ENCODE measurements at regions not wholly inside any gene's neighbourhood (a gene's known extent, or its start where the extent isn't known, plus 50 kb on each side); places are given as distances from the start of the nearest gene placed in this dataset.
"Not testable (repeated sequence)": the region's sequence is repeated elsewhere in the genome, so short reads cannot be mapped to it uniquely, and the experiment has no call there.

DNA sequence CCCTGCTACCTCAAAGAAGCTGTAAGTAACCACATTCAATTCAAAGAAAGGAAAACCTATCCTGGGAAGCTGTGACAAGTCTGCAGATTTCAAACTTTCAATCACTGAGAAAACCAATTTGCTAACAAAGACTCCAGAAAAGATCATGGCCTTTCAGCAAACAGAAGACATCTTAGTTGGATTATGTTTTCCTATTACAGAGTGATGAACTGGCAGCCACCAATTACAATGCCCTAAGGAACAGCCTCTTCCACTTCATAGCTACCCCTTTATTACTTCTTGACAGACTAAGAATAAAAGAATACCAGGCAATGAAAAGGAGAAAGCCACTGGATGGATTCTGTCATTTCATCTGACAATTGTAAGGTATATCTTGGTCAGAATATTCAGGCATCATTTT is 128.2 kb upstream of the RASEF start:
- no peak for DNase-seq

DNA sequence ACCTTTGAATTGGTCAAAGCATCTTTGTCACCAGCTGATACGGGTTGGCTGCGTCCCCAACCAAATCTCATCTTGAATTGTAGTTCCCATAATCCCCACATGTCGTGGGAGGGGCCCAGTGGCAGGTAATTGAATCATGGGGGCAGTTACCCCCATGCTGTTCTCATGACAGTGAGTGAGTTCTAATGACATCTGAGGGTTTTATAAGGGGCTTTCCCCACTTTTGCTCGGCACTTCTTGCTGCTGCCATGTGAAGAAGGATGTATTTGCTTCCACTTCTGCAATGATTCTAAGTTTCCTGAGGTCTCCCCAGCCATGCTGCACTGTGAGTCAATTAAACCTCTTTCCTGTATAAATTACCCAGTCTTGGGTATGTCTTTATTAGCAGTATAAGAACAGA is 126.1 kb upstream of the RASEF start:
- not testable (repeated sequence) for DNase-seq

DNA sequence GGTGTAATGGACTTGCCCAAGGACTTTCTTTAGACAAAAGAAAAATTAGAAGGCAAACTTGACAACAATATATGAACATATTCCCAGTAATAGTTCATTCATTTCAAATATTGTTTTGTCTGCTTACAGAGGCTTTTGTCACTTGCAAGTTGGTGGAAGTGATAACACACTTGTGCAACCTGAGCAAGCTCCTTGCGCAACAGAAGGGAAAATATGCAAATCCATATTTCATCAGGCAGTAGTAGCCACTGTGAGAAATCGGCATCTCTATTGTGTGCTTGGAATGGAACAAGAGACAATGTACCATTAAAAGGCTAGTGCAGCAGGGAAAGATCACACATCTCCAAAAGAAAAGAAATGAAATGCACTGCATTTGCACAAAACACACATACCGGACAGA is 125.3 kb upstream of the RASEF start:
- DNase-seq: no peak

DNA sequence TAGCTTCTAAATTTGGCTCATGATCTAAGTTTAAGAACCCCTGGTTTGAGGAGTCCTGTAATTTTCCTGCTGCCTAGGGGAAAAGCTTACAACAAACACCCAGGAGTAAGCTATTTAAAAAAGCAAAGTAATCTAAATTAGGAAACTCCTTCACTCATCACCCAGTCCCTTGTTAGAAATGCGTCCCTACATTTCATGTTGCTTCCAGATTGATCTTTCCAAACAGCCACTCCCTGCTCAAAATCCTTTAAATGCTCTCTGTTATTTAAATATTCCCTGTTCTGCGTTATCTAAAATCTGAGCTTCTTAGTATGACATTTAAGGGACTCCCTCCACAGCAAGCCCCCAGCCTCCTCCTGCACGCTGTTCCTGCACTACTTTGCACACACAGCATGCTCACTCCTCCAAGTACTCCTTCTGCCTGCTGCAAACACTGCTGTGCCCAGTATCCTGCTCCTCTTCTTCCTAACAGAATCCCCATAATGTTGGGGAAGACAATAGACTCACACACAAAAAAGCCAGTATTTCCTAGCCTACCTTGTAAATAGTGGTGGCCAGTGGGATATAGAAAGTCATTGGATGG is 123.3 kb upstream of the RASEF start:
- DNase-seq: no peak

DNA sequence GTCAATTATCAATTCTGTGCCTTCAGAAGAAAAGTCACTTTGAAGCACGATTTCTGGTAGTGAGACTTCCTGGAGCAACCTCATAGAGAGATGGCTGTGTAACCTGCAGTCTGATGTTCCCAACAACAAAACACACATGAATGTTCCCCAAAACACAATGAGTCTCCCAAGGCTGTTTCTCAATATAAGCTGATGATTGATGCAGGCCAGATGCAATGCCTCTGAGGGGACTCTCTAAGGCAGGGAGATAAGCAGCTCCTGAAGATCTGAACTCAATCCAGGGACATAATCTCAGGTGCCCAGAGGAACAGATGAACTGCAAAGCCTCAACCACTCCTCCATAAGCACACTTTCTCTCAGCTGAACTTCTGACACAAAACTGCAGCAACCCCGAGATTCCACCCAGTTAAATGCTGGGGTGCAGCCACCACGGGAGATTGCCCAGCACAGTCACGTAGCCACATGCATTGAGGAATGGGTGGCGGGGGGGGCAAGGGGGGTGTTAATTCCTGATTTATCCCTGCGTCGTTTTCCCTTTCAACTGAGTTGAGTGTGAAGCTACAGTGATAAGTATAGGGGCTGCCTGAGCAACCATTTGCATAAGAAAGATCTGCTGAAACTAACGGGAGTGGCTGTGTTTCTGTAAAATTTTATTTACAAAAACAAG is 122.7 kb upstream of the RASEF start:
- no peak for DNase-seq

DNA sequence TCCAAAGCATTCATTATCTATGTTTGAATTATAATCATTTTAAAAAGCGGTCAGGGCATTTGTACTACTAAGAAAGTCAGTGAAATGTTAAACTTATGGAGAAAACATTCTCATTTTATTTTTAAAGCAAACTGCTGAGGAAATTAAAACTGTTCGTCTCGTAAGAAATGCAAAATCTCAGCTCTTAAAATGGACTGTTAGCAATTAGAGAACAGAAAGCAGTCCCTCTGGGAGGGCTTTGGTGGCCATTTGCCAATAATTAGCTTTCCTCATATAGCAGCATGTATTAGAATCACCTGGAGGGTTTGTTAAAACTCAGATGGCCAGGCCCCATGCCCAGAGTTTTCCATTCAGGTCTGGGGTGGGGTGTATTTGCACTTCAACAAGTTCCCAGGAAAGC is 120.7 kb upstream of the RASEF start:
- DNase-seq: peak; percentile 33

DNA sequence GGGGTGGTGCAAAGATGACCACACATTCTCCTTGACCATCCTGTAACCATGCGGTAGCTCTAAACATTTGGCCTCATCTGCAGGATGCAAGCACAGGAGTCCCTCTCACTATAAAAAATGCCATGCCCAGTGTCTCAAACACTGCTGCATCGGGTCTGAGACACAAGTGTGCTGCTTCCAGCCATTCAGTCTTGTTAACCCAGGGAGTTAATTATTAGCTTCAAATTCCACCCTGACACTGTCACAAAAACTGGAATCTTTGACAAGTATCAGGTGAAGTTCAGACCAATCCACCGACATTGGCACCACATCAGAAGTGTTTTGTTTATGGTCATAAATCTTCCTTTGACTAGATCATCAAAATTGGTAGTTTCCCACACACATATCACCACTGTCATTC is 119.1 kb upstream of the RASEF start:
- DNase-seq: no peak

DNA sequence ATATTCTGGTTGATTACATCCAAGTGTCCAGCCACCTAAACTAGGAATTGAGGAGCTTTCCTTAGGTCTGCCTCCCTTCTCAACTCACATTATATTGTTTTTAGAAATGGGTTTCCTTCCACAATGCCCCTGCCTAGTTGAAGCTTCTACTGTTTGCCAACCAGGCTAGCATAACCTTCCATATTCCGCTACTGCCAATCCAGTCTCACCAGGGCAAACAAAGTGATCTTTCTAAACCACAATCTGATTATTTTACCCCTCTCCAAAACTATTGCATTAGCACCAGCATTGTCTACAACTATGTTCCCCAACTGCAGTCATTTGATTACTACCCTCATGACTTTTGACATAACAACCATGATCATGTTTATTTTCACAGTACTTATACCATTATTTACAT is 115.8 kb upstream of the RASEF start:
- no peak for DNase-seq

DNA sequence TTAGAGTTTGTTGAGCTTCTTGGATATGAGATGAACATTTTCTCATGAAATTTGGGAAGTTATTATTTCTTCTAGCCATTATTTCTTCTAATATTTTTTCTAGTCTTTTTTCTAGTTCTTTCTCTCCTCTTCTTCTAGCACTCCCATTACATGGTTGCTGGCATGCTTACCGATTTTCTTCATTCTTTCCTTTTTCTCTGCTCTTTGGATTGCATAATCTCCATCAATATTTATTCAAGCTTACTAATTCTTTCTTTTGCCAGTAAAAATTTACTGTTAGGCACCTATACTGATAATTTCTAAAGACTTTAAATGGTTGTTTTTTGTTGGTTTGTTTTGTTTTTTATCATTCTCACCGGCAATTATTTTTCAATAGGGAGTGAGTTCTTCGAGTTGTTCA is 114.8 kb upstream of the RASEF start:
- no peak for DNase-seq

DNA sequence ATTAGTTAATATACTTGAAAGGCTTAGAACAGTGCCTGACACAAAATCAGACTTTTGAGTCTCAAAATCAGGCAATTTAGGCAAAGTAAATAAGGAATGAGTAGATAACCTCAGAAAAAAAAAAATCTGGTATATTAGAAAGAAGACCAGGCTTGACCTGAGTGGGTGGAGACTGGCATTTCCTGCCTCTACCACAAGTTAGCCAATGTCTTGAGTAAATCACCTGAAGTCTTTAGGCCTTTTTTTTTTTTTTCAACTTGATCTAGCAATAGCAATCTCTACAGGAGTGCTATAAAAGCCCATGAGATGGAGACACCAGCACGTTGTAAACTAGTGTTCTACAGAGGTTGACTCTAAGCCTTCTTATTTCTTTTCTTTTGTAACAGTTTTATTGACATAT is 104.2 kb upstream of the RASEF start:
- DNase-seq: peak; percentile 48

DNA sequence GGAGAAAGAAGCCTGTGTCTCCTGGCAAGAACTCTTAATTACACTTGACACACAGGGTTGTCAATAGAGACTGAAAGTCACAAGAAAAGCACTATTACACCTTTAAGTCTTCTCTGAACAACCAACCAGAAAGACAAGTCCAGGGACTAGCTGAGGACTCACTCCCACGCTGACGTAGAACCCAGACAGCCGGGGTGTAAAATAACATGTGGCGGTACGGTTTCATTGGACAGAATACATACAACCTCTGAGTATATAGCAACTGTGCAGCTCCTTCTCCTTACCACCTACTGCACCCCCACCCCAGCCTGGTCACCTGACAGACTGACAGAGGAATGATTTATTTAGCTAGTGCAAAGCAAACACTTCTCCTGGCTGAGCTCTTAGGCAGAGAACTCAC is 103.4 kb upstream of the RASEF start:
- DNase-seq: peak; percentile 70

DNA sequence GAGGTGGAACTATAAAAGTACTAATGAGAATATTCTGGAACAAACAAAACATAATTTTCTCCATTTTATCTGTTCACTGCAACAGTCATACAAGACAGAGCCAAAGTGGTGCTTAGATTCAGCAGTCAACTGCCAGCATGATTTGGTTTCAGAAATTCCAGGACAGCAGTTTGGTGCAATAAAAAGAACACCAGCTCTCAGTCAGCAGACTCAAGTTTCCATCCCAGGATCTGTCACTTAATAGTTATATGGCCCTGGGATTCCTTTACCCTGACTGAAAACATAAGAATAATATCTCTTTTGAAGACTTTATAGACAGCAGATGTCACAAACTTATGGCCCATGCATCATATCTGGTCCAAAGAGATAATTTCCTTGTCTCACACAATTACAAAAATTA is 92.8 kb upstream of the RASEF start:
- DNase-seq: no peak

DNA sequence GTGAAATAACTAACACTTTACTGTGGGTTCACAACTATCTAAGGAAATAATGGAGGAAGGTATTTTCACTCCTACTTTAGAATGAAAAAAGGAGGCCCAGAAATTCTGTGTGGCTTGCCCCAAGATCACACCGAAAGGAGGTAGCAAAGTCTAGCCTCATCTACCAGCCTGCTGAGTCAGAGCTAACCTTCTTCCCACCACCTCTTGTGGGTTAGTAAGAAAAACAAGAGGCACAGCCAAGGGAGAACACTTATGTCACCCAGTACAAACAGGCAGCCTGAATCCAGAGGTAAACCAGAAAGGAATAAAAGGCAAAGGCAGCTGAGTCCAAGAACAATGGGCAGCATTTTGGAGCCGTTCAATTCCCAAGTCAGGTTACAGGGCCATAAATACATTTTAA is 91.9 kb upstream of the RASEF start:
- DNase-seq: peak; percentile 57

DNA sequence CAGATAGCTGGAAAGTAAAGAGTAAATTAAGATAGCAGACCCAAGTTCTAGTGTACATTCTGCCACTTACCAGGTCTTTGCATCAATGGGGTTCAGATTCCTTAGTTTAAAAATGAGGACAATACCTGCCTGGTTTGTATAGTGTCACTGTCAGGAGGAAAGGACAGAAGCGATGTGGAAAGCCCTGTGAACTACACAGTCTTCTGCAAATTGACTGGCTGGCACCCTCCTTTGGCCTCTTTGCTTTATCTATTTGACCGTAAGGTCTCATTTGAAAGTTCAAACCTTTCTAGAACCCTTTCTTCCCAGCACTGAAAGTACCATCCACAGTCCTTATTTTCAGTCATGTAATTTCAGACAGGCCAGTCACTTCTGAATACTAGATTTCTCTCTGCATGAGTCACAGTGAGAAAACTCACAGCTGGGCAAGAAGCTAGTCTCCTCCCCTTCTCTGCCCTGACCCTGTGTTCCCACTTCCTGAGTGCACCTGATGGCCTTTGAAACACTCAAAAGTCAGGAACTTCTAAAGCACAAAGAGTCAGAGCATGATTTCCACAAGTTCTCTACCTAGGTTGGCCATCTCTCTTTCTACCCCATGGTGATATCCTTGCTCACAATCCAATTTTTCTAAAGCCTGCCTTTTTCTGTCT is 91.3 kb upstream of the RASEF start:
- DNase-seq: peak; percentile 69

DNA sequence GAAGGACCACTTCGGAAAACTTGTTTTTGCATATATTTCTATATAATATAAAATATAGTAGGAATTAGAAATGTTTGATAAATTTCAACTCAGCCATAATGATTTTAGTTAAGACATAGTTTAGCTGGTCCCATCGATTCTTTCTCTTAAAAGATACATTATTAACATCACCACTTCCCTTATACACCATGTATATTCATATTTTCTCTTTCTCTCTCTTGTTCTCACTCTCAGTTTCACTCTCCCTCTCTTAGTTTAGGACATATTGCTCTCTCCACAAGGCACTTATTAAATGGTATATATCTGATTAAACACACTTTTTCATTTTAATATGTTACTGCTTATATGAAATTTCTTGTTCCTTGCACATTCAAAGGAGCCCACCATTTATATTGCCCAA is 90.1 kb upstream of the RASEF start:
- DNase-seq: no peak

DNA sequence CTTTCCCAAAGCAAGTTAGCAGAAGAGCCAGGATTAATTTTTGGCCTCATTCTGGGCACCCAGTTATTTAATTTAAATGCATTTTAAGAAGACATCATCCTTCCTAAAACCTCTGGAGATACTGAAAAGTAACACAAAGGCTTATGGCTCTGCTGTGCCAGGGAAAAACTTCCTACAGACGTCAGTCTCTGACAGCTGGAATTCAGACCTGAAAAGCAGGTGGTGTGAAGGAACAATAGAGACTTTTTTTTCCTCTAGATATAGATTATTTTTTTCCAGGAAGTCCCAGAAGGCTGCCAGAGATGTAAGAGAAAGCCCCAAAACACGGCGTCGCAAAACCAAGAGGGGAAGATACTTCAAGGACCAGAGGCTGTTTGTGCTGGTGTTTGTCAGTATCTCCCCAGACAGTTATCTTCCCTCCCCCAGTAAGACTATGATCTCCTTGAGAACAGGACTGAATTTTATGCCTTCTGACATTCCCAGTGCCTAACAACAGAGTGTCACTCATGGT is 88.7 kb upstream of the RASEF start:
- DNase-seq: no peak

DNA sequence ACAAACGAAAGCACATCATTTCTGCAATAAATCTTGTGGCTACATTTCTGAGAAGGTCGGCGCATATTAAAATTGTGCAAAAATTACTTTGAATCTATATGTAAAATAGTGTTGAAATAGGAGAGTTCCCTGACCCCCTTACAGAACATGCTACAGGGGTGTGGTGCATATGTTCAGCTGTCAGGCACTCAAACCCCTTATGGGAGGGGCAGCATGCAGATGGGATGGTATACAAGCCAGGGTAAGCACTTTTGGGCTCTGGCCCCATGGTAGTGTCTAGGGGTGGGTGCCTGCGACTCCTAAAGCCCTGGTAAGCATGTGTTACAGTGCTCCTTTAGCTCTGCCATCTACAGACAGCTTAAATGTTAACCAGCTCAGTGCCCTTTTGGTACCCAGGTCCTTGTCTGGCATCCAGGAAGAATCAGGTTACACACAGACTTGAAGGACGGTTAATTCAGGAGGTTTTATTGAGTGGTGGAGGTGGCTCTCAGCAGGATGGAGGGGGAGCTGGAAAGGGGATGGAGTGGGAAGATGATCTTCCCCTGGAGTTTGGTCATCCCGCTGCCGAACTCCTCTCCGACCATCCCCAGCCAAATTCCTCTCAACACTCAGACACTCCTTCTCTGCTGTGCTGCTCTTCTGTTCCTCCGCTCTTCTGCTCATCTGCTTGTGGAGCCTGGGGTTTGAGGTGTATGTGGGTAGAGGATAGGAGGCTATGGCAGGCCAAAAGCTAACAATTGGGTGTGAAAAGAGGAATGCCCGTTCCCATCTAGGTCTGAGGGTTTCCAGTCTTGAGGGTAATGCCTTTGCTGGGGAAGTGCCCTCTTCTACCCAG is 84.6 kb upstream of the RASEF start:
- no peak for DNase-seq

DNA sequence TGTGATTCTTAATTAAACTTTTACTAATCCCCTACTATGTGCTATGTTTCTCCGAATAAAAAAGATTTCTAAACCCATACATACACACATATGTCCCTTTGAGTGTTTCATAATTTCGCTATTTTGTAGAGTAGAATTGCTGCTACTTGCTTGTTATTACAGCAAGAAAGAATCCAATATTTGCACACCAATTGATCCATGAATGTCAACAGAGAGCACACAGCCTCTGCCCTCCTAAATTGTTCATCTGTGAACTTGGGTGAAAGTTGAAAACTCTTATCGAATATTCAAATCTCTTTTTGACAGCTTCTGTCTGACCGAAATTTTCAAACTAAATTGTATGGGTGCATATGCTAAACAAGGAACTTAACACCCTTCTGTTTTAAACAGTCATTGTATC is 83.4 kb upstream of the RASEF start:
- no peak for DNase-seq

DNA sequence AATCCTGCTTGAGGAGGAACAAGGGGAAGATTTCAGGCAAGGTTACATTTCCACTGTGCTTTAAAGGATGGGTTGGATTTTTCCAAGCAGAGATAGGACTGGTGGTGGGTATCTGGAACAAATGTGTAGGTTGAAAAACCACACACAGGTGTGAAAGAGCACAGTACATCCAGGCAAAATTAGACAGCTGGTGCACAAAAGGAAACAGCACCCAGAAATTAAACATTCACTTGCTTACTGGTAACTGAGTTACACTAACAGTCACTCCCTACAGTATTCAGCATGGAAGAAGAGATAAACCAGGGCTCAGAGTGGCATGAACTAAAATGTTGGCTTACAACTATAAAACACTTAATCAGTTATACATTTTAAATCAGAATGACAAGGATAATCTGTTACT is 81.5 kb upstream of the RASEF start:
- no peak for DNase-seq

DNA sequence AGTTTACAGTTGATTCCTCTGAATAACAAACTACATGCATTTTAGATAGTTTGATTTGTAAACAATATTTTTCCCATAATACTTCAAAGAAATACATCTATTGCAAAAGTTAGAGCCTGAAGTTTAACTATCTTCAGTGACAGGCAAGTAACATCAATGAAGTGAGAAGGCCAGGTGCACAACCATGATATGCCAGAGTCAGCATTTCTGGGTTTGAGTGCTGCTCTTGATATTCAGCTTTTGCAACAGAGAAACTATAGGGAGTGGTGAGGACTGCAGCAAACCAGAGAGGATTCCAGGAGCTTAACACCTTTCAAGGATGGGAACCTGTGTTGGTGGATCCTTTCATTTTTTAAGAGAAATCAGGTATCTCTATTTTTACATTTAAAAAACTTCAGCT is 79.4 kb upstream of the RASEF start:
- DNase-seq: peak; percentile 20

DNA sequence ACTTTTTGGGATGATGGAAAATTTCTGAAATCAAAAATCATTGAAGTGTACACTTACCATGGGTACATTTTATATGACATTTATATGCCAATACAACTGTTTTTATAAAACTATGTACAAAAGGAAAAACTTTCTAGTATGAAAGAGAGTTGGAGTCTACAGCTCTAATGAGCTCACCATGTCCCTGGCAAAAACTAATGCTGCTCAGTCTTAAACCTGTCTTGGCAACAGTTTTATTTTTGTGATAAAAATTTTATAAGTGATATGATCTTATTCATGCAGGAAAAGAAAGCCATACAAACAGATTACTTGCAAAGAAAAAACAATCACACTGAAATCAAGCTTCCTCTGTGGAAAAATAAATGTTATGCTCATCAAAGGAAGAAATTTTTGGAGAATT is 78.9 kb upstream of the RASEF start:
- no peak for DNase-seq

DNA sequence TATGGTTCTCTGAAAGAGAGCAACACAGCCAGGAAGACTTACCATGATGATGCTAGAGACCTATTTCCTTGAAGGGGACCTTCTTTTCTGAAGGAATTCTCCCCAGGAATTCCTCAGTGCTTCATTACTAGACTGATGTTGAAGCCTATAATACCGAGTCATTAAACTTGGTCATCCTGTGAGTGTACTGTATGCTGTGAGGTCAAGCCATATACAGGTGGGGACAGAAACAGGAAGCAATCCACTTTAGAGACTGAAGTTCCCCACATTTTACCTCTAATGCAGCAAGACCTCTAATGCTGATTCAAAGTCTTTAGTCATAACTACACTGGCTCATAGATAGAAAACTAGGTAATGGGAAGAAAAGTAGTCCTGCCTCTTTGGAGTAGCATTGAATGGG is 77.1 kb upstream of the RASEF start:
- peak; percentile 13 for DNase-seq

DNA sequence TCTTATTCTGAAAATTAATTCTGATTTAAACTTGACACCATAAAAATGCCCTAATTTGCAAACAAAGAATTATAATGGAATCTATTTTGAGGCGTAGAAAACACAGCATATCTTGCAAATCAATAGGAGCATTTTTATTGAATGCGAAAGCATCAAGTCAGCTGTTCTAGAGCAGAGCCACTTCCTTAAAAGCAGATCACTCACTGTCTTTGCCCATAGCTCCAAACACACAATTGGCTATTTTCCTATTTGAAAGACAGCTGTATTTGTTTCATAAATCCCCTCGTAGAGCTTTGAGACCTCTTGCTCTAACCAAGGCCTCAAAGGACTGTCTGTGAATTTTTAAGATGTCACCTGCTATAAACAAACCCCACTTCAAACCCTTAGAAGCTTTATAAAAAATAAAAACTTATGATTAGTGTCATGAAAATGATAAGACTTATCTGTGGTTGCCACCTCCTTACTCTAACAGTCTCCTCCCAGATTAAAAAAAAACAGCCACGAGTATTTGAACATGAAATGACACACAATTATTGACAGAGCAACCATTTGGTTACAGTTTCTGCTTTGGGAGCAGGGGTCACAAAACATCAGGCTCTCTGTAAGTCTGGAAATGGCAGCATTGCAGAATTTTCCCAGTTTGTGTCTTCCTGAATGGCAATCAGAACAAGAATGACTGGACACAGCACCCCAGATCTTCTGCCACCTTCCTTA is 75.6 kb upstream of the RASEF start:
- peak; percentile 30 for DNase-seq

All from RPMI8226 (cell line).